H1 (cell line): ENCODE measurements at regions not wholly inside any gene's neighbourhood (a gene's known extent, or its start where the extent isn't known, plus 50 kb on each side); places are given as distances from the start of the nearest gene placed in this dataset.

ENCODE experiments used
- CTCF ChIA-PET: fragments of 300-600 bp; sonication (Branson Sonifier 250); formaldehyde crosslinking; loops from one replicate; lab custom pipeline; 2021; ENCODE audit not compliant: partially characterized antibody; lab: Charles Lee
- POLR2A ChIA-PET: fragments of 300-600 bp; sonication (Branson Sonifier 250); formaldehyde crosslinking; loops from one replicate; lab custom pipeline; 2021; ENCODE audit warnings: inconsistent platforms; ENCODE audit not compliant: partially characterized antibody; lab: Charles Lee
- DNase-seq, 2 experiments: peaks; one replicate each; pipeline versions ENCODE4 v3.0.0 to v3.0.0-alpha.2; 2010 to 2022; ENCODE audit warnings: low spot score in 2 of 2, low read depth in 1 of 2, mixed read lengths in 1 of 2
- FAIRE-seq: peaks from 2 replicates; lab custom pipeline; 2011; peaks lifted over from hg19 to GRCh38; lab: Jason Lieb, UNC
- H2AFZ ChIP-seq: 2 replicates; pipeline ENCODE4 v1.8.1; 2012; ENCODE audit warnings: low read length, inconsistent platforms
- H2AK5ac ChIP-seq: 2 replicates; pipeline ENCODE4 v1.6.1; 2013; ENCODE audit warnings: low read depth, low read length
- H2BK120ac ChIP-seq: replicated peaks from 2 replicates; pipeline ENCODE3; 2013; ENCODE audit warnings: low read depth, low read length, inconsistent platforms
- H2BK12ac ChIP-seq: 2 replicates; pipeline ENCODE4 v1.6.1; 2013; ENCODE audit warnings: low read depth, low read length
- H2BK15ac ChIP-seq: 2 replicates; pipeline ENCODE4 v1.6.1; 2013; ENCODE audit warnings: low read length
- H2BK20ac ChIP-seq: 2 replicates; pipeline ENCODE4 v1.6.1; 2013; ENCODE audit warnings: low read length
- H2BK5ac ChIP-seq: 2 replicates; pipeline ENCODE4 v1.6.1; 2013; ENCODE audit warnings: low read depth, low read length
- H3K14ac ChIP-seq: 2 replicates; pipeline ENCODE4 v1.6.1; 2013; ENCODE audit warnings: inconsistent platforms; ENCODE audit not compliant: insufficient read length
- H3K18ac ChIP-seq: 2 replicates; pipeline ENCODE4 v1.6.1; 2013; ENCODE audit warnings: low read length; ENCODE audit errors: extremely low read depth
- H3K23ac ChIP-seq: 2 replicates; pipeline ENCODE4 v1.6.1; 2013; ENCODE audit warnings: inconsistent platforms; ENCODE audit not compliant: insufficient read length
- H3K23me2 ChIP-seq: 2 replicates; pipeline ENCODE4 v1.6.1; 2013; ENCODE audit warnings: low read depth, low read length
- H3K27ac ChIP-seq: 2 replicates; pipeline ENCODE4 v1.6.1; 2011; ENCODE audit warnings: low read depth, low read length, inconsistent platforms
- H3K27me3 ChIP-seq, 4 experiments: replicated peaks in 1 of 4; 1 replicate in 1 of 4; 2 replicates in 3 of 4; pipeline versions ENCODE4 v1.6.1 to v1.8.1; 2011 to 2013; ENCODE audit warnings: low read length in 3 of 4, mild to moderate bottlenecking in 3 of 4, inconsistent platforms in 2 of 4, mixed read lengths in 2 of 4, moderate library complexity in 1 of 4; ENCODE audit not compliant: control insufficient read depth in 3 of 4, insufficient read depth in 3 of 4; ENCODE audit errors: extremely low read depth in 1 of 4
- H3K36me3 ChIP-seq, 4 experiments: 2 replicates each; pipeline versions ENCODE4 v1.6.1 to v1.8.1; 2011 to 2013; ENCODE audit warnings: mild to moderate bottlenecking in 4 of 4, low read length in 3 of 4, moderate library complexity in 2 of 4, control low read depth in 1 of 4, inconsistent platforms in 1 of 4; ENCODE audit not compliant: insufficient read depth in 4 of 4, control insufficient read depth in 2 of 4
- H3K4ac ChIP-seq: replicated peaks from 2 replicates; pipeline ENCODE3; 2013; ENCODE audit warnings: low read length, low read depth, mixed read lengths, inconsistent platforms; ENCODE audit not compliant: insufficient read length
- H3K4me1 ChIP-seq, 4 experiments: replicated peaks in 1 of 4; 1 replicate in 1 of 4; 2 replicates in 3 of 4; pipeline versions ENCODE4 v1.6.1 to v1.8.1; 2011 to 2013; ENCODE audit warnings: low read length in 3 of 4, inconsistent platforms in 2 of 4, mixed read lengths in 1 of 4; ENCODE audit not compliant: insufficient read depth in 4 of 4, control insufficient read depth in 3 of 4
- H3K4me2 ChIP-seq, 2 experiments: 2 replicates each; pipeline versions ENCODE4 v1.6.1 to v1.8.1; 2011 to 2013; ENCODE audit warnings: low read depth in 2 of 2, low read length in 2 of 2, control low read depth in 1 of 2, inconsistent platforms in 1 of 2, mild to moderate bottlenecking in 1 of 2; ENCODE audit not compliant: insufficient read depth in 1 of 2
- H3K4me3 ChIP-seq, 4 experiments: fragments of 200-600, 300-600 bp in 1 of 4; sonication (generic), shearing (Covaris generic), sonication (Bioruptor Twin) in 1 of 4; 2 replicates each; pipeline versions ENCODE4 v1.5.1 to v1.8.1; 2011 to 2016; ENCODE audit warnings: low read length in 4 of 4, low read depth in 3 of 4, control low read depth in 2 of 4, inconsistent platforms in 2 of 4, mild to moderate bottlenecking in 2 of 4, mixed read lengths in 1 of 4, moderate library complexity in 1 of 4; ENCODE audit not compliant: insufficient read depth in 2 of 4; ENCODE audit errors: extremely low read depth in 1 of 4
- H3K56ac ChIP-seq: replicated peaks from 2 replicates; pipeline ENCODE3; 2013; ENCODE audit warnings: low read depth, mild to moderate bottlenecking, mixed read lengths, low read length, inconsistent platforms; ENCODE audit not compliant: insufficient read length
- H3K79me1 ChIP-seq: 2 replicates; pipeline ENCODE4 v1.6.1; 2013; ENCODE audit warnings: low read depth, low read length, control low read depth
- H3K79me2 ChIP-seq, 2 experiments: 2 replicates each; pipeline versions ENCODE4 v1.6.1 to v1.8.1; 2012 to 2013; ENCODE audit warnings: low read length in 2 of 2, mild to moderate bottlenecking in 2 of 2, inconsistent platforms in 1 of 2; ENCODE audit not compliant: insufficient read depth in 2 of 2, control insufficient read depth in 1 of 2
- H3K9ac ChIP-seq, 4 experiments: replicated peaks in 1 of 4; 1 replicate in 1 of 4; 2 replicates in 3 of 4; pipeline versions ENCODE4 v1.6.1 to v1.8.1; 2011 to 2013; ENCODE audit warnings: low read depth in 3 of 4, low read length in 3 of 4, control low read depth in 2 of 4, mild to moderate bottlenecking in 2 of 4, moderate library complexity in 2 of 4, inconsistent platforms in 1 of 4; ENCODE audit errors: extremely low read depth in 1 of 4
- H3K9me3 ChIP-seq, 2 experiments: 2 replicates each; pipeline versions ENCODE4 v1.6.1 to v1.8.1; 2012 to 2013; ENCODE audit warnings: mild to moderate bottlenecking in 2 of 2, moderate library complexity in 2 of 2, control low read depth in 1 of 2, inconsistent platforms in 1 of 2, low read depth in 1 of 2, low read length in 1 of 2, mixed read lengths in 1 of 2; ENCODE audit not compliant: insufficient read depth in 2 of 2
- H4K20me1 ChIP-seq, 2 experiments: replicated peaks in 1 of 2; 2 replicates each; pipeline versions ENCODE3 to v1.8.1; 2011 to 2013; ENCODE audit warnings: inconsistent platforms in 2 of 2, low read length in 2 of 2, mild to moderate bottlenecking in 1 of 2; ENCODE audit not compliant: insufficient read depth in 2 of 2, control insufficient read depth in 1 of 2
- H4K5ac ChIP-seq: 2 replicates; pipeline ENCODE4 v1.6.1; 2013; ENCODE audit warnings: low read length, low read depth, mixed read lengths, inconsistent platforms; ENCODE audit not compliant: insufficient read length
- H4K8ac ChIP-seq: 2 replicates; pipeline ENCODE4 v1.8.0; 2013; ENCODE audit warnings: mild to moderate bottlenecking, moderate library complexity, low read length, inconsistent platforms; ENCODE audit not compliant: insufficient read depth; ENCODE audit errors: extremely low read depth
- H4K91ac ChIP-seq: replicated peaks from 2 replicates; pipeline ENCODE3; 2013; ENCODE audit warnings: low read length, mixed read lengths, inconsistent platforms; ENCODE audit not compliant: insufficient read length
- RAD21 ChIP-seq, 2 experiments: IDR thresholded peaks in 1 of 2; conservative IDR thresholded peaks in 1 of 2; 2 replicates each; pipeline ENCODE4 v1.6.1; 2011; ENCODE audit warnings: low read depth in 2 of 2, low read length in 2 of 2, improper control_type of control experiment in 1 of 2, inconsistent platforms in 1 of 2, mild to moderate bottlenecking in 1 of 2, moderate library complexity in 1 of 2
- TBP ChIP-seq: IDR thresholded peaks from 2 replicates; pipeline ENCODE4 v1.6.1; 2011; ENCODE audit warnings: low read depth, low read length, improper control_type of control experiment
- WGBS, 2 experiments: shearing (Covaris generic) in 1 of 2; methylation state at CpG; one replicate each; pipeline versions ENCODE4 v1.1.6 to v1.1.7; 2013 to 2015; ENCODE audit warnings: low lambda C conversion rate in 2 of 2, mixed read lengths in 2 of 2, inconsistent platforms in 1 of 2, low coverage in 1 of 2, missing lambda C conversion rate in 1 of 2; ENCODE audit not compliant: insufficient replicate concordance in 2 of 2, insufficient coverage in 1 of 2, insufficient read length in 1 of 2; ENCODE audit errors: extremely low coverage in 1 of 2, missing lambda C conversion rate in 1 of 2; 5-methylcytosine and 5-hydroxymethylcytosine counted together

DNA sequence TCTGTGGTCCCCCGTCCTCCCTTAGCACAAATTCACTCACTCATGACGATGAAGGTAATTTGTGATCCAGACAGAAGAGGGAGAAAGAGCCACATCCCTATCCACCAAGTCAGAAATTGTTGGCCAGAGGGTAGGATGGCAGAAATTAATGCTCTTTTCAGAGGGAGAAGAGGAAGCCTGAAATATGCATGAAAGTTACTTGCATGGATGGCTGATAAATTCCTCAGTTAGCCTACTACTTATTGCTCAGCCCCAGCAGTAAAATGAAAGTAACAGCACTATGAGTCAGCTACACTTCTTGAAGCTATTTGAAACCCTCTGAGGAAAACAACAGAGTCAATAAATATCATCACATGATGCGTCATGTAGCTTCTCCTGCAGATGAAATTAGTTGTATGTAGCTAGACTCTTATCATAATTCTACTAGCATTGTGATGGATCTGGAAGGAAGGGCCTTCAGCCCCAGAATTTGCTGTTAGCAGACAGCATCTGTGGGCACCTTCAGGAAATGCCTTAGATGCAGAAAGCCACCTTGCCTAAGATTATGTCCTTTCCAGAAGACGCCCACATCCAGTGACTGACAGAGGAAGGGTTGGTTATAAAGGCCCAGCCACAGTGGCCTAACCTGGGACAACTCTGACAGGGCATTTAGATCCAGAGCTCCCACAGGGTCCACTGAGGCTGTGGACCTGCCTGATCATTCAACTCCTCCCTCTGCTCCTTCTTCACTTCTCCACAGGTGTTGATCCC, 81.2 kb upstream of the CCDC112 start:
- FAIRE-seq (no peak), DNase-seq (no peak)
- H3K56ac ChIP-seq = no peak overlapping the region
- H2BK12ac ChIP-seq = no peak overlapping the region
- H2BK15ac ChIP-seq = no peak overlapping the region
- CTCF ChIA-PET = interaction anchor here (0.6 to 4.9 kb wide), 9 partner anchors 8 to 293 kb away, joined by 3 to 14 read pairs (median 3); no protein-coding TSS in a partner anchor
- no peak overlapping the region for H3K27ac ChIP-seq
- H3K14ac ChIP-seq = no peak overlapping the region
- no peaks in the 10 kb centered on the region for H3K27me3 ChIP-seq
- 0 out of 2 replicates have a peak overlapping the region, but pooled peaks have one; percentile 16 for H2BK20ac ChIP-seq
- no peaks in the 10 kb centered on the region for H3K9me3 ChIP-seq
- no peak overlapping the region for H2BK120ac ChIP-seq
- no peaks in the 10 kb centered on the region for H3K36me3 ChIP-seq
- H4K20me1 ChIP-seq = no peaks in the 10 kb centered on the region
- no peaks in the 10 kb centered on the region; a peak in 1 of 7 replicates for H3K4me1 ChIP-seq
- H3K79me2 ChIP-seq = no peaks in the 10 kb centered on the region
- H3K4me2 ChIP-seq = no peak overlapping the region
- no peak overlapping the region for H3K18ac ChIP-seq
- H4K91ac ChIP-seq = no peak overlapping the region
- 95% methylated on average over 4 of the region's 4 CpGs; no CpG with 5 or more reads in 1 of the 2 experiments for WGBS, 2 experiments
- no peaks in the 10 kb centered on the region for H3K23me2 ChIP-seq
- peak in 1 of 2 experiments; percentile 41; a peak in 2 of 4 replicates for TF ChIP-seq RAD21 (IDR thresholded peaks at IDR 0.05 in 1 of 2, conservative IDR thresholded peaks at IDR 0.05 in 1 of 2; ENCODE audit: low read depth in 2 of 2, low read length in 2 of 2)
- TF ChIP-seq TBP = no peak
- H2AK5ac ChIP-seq = no peak overlapping the region
- H3K79me1 ChIP-seq = no peaks in the 10 kb centered on the region
- no peak overlapping the region for H3K4ac ChIP-seq
- no peak overlapping the region for H3K23ac ChIP-seq
- H2BK5ac ChIP-seq = no peak overlapping the region
- POLR2A ChIA-PET = no interaction called here
- H4K5ac ChIP-seq = no peak overlapping the region
- H2AFZ ChIP-seq = peak overlapping the region; percentile 70
- H3K9ac ChIP-seq = no peak overlapping the region
- no peak overlapping the region for H3K4me3 ChIP-seq
- H4K8ac ChIP-seq = no peak overlapping the region
